NCI-H1694 (cell line): ENCODE measurements at regions not wholly inside any gene's neighbourhood (a gene's known extent, or its start where the extent isn't known, plus 50 kb on each side); places are given as distances from the start of the nearest gene placed in this dataset.
A peak's percentile ranks its signal among the peaks of the same experiment; 100 is the strongest.

ENCODE experiments used
- DNase-seq: peaks from one replicate; lab custom pipeline; 2025; lab: John Stamatoyannopoulos, UW

GRCh38 chr11:70824605-70825245 is 426.4 kb downstream of the CTTN start:
- DNase-seq = no peak

- peak; percentile 69 for DNase-seq
These were observed 426.4 kb downstream of the SHANK2 start for GRCh38 chr11:70825893-70826540.

- peak; percentile 69 for DNase-seq
These were observed 425.6 kb downstream of the SHANK2 start for GRCh38 chr11:70826541-70827335.

GRCh38 chr11:70828593-70829082 is 423.7 kb downstream of the SHANK2 start:
- peak; percentile 41 for DNase-seq

GRCh38 chr11:70829134-70829885 is 423.1 kb downstream of the SHANK2 start:
- no peak for DNase-seq

GRCh38 chr11:70829886-70830272 is 422.5 kb downstream of the SHANK2 start:
- DNase-seq = no peak

GRCh38 chr11:70833011-70833410 is 419.4 kb downstream of the SHANK2 start:
- DNase-seq = no peak

GRCh38 chr11:70833554-70833953 is 418.8 kb downstream of the SHANK2 start:
- no peak for DNase-seq

- DNase-seq = no peak
These were observed 418.0 kb downstream of the SHANK2 start for GRCh38 chr11:70834277-70834940.

GRCh38 chr11:70834984-70835560 is 417.3 kb downstream of the SHANK2 start:
- DNase-seq = no peak

- no peak for DNase-seq
These were observed 416.3 kb downstream of the SHANK2 start for GRCh38 chr11:70836071-70836470.

- DNase-seq = no peak
These were observed 414.2 kb downstream of the SHANK2 start for GRCh38 chr11:70838198-70838597.

GRCh38 chr11:70839851-70840250 is 412.5 kb downstream of the SHANK2 start:
- no peak for DNase-seq

GRCh38 chr11:70841264-70841663 is 411.1 kb downstream of the SHANK2 start:
- DNase-seq = no peak

- DNase-seq = no peak
These were observed 410.1 kb downstream of the SHANK2 start for GRCh38 chr11:70842256-70842655.

GRCh38 chr11:70842701-70843100 is 409.7 kb downstream of the SHANK2 start:
- no peak for DNase-seq

GRCh38 chr11:70843906-70844305 is 408.5 kb downstream of the SHANK2 start:
- DNase-seq = no peak

- no peak for DNase-seq
These were observed 408.0 kb downstream of the SHANK2 start for GRCh38 chr11:70844387-70844786.

- no peak for DNase-seq
These were observed 406.8 kb downstream of the SHANK2 start for GRCh38 chr11:70845591-70846041.

GRCh38 chr11:70846781-70847655 is 405.4 kb downstream of the SHANK2 start:
- DNase-seq = no peak
